NCI-H1694 (cell line): ENCODE measurements at regions not wholly inside any gene's neighbourhood (a gene's known extent, or its start where the extent isn't known, plus 50 kb on each side); places are given as distances from the start of the nearest gene placed in this dataset.
"Not testable (repeated sequence)": the region's sequence is repeated elsewhere in the genome, so short reads cannot be mapped to it uniquely, and the experiment has no call there.

Experiments
- DNase-seq: peaks from one replicate; lab custom pipeline; 2025; lab: John Stamatoyannopoulos, UW

GRCh38 chr1:157288996-157289395, 150.8 kb upstream of the ETV3 start:
- DNase-seq = no peak

GRCh38 chr1:157288492-157288891, 150.3 kb upstream of the ETV3 start:
- DNase-seq = no peak

GRCh38 chr1:157288006-157288405, 149.8 kb upstream of the ETV3 start:
- no peak for DNase-seq

- no peak for DNase-seq
Measured at GRCh38 chr1:157287462-157287861, 149.3 kb upstream of the ETV3 start.

- DNase-seq = no peak
Measured at GRCh38 chr1:157286646-157287420, 148.6 kb upstream of the ETV3 start.

- DNase-seq = no peak
Measured at GRCh38 chr1:157286096-157286495, 147.9 kb upstream of the ETV3 start.

- no peak for DNase-seq
Measured at GRCh38 chr1:157284451-157284850, 146.3 kb upstream of the ETV3 start.

- DNase-seq = no peak
Measured at GRCh38 chr1:157279802-157280140, 141.6 kb upstream of the ETV3 start.

GRCh38 chr1:157279138-157279801, 141.1 kb upstream of the ETV3 start:
- no peak for DNase-seq

GRCh38 chr1:157278383-157279137, 140.4 kb upstream of the ETV3 start:
- no peak for DNase-seq

GRCh38 chr1:157277913-157278312, 139.7 kb upstream of the ETV3 start:
- DNase-seq = no peak

- no peak for DNase-seq
Measured at GRCh38 chr1:157277281-157277680, 139.1 kb upstream of the ETV3 start.

- no peak for DNase-seq
Measured at GRCh38 chr1:157274698-157275534, 136.7 kb upstream of the ETV3 start.

GRCh38 chr1:157272729-157273524, 134.7 kb upstream of the ETV3 start:
- no peak for DNase-seq

- no peak for DNase-seq
Measured at GRCh38 chr1:157272264-157272663, 134.1 kb upstream of the ETV3 start.

GRCh38 chr1:157270705-157271274, 132.6 kb upstream of the ETV3 start:
- DNase-seq = no peak

- DNase-seq = no peak
Measured at GRCh38 chr1:157269656-157270375, 131.6 kb upstream of the ETV3 start.

- no peak for DNase-seq
Measured at GRCh38 chr1:157262891-157263290, 124.7 kb upstream of the ETV3 start.

GRCh38 chr1:157262422-157262821, 124.2 kb upstream of the ETV3 start:
- no peak for DNase-seq

- not testable (repeated sequence) for DNase-seq
Measured at GRCh38 chr1:157255891-157256290, 117.7 kb upstream of the ETV3 start.
